Suppressor macrophage treated with lipopolysaccharide for 4 hours (primary cell): ENCODE measurements at regions not wholly inside any gene's neighbourhood (a gene's known extent, or its start where the extent isn't known, plus 50 kb on each side); places are given as distances from the start of the nearest gene placed in this dataset.

Experiments
- DNase-seq: peaks from one replicate; pipeline ENCODE4 v3.0.0-alpha.2; 2020

- no peak for DNase-seq
These were observed 54.5 kb downstream of the ADRA2A start for GRCh38 chr10:111131168-111131799.

GRCh38 chr10:111137007-111137406, 60.2 kb downstream of the ADRA2A start:
- no peak for DNase-seq

- no peak for DNase-seq
These were observed 60.8 kb downstream of the ADRA2A start for GRCh38 chr10:111137587-111137986.

GRCh38 chr10:111138544-111138943, 61.7 kb downstream of the ADRA2A start:
- DNase-seq, result no peak

GRCh38 chr10:111139567-111139966, 62.7 kb downstream of the ADRA2A start:
- no peak for DNase-seq

GRCh38 chr10:111142092-111142768, 65.4 kb downstream of the ADRA2A start:
- DNase-seq, result no peak

GRCh38 chr10:111146025-111146640, 69.3 kb downstream of the ADRA2A start:
- no peak for DNase-seq

- no peak for DNase-seq
These were observed 71.2 kb downstream of the ADRA2A start for GRCh38 chr10:111148025-111148424.

- no peak for DNase-seq
These were observed 71.6 kb downstream of the ADRA2A start for GRCh38 chr10:111148440-111148839.

GRCh38 chr10:111150691-111151090, 73.9 kb downstream of the ADRA2A start:
- DNase-seq, result no peak

GRCh38 chr10:111151595-111152307, 74.9 kb downstream of the ADRA2A start:
- DNase-seq, result no peak

- no peak for DNase-seq
These were observed 79.9 kb downstream of the ADRA2A start for GRCh38 chr10:111156754-111157153.

GRCh38 chr10:111158595-111158994, 81.8 kb downstream of the ADRA2A start:
- no peak for DNase-seq

- DNase-seq, result no peak
These were observed 84.5 kb downstream of the ADRA2A start for GRCh38 chr10:111161109-111161874.

GRCh38 chr10:111171183-111171582, 94.4 kb downstream of the ADRA2A start:
- DNase-seq, result no peak

GRCh38 chr10:111175787-111176186, 99.0 kb downstream of the ADRA2A start:
- DNase-seq, result no peak

- no peak for DNase-seq
These were observed 100.5 kb downstream of the ADRA2A start for GRCh38 chr10:111177379-111177778.

- no peak for DNase-seq
These were observed 102.7 kb downstream of the ADRA2A start for GRCh38 chr10:111179514-111179913.

- no peak for DNase-seq
These were observed 109.5 kb downstream of the ADRA2A start for GRCh38 chr10:111186358-111186757.

GRCh38 chr10:111187096-111187495, 110.3 kb downstream of the ADRA2A start:
- no peak for DNase-seq

- DNase-seq, result no peak
These were observed 122.8 kb downstream of the ADRA2A start for GRCh38 chr10:111199587-111199986.

GRCh38 chr10:111200505-111201186, 123.8 kb downstream of the ADRA2A start:
- DNase-seq, result no peak
